ENCODE measurements at regions not wholly inside any gene's neighbourhood (a gene's known extent, or its start where the extent isn't known, plus 50 kb on each side); places are given as distances from the start of the nearest gene placed in this dataset.

DNA sequence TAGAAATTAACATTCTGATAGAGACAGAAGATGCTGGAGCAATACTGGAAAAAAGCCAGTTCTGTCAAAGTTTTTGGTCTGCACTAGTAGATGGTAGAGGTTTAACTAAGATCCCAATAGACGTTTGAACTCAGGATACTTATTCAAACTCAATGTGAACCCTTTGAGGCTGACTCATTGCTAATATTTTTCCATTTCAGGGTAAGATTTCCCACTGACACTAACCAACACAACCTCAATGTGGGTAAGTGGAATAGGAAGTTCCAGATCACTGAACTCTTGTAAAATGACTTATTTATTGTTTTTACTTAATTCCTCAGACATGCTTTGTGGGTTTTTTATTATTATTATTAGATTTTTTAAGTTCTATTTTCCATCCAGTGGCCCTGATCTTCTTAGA lies 1024.8 kb downstream of the EPHA3 start:
- Histone ChIP-seq H3K9ac (ENCODE audit: insufficient read depth in 1 of 2, low read length in 2 of 2) (no peak overlapping the region), H3K4me1 (ENCODE audit: control insufficient read depth in 5 of 5, insufficient read depth in 5 of 5, low read length in 5 of 5) (no peaks in the 10 kb centered on the region), H3K27ac (ENCODE audit: low read depth in 1 of 2, low read length in 1 of 2) (no peak overlapping the region), H3K36me3 (ENCODE audit: control insufficient read depth in 4 of 4, insufficient read depth in 4 of 4, low read length in 4 of 4) (no peaks in the 10 kb centered on the region), H3K4me3 (no peak overlapping the region), H3K27me3 (ENCODE audit: control insufficient read depth in 3 of 3, insufficient read depth in 3 of 3, low read length in 2 of 3) (no peaks in the 10 kb centered on the region), H3K9me3 (ENCODE audit: control insufficient read depth in 4 of 4, insufficient read depth in 3 of 4, low read length in 3 of 4) (no peaks in the 10 kb centered on the region)
- DNase-seq (no peak), ATAC-seq (ENCODE audit: insufficient read depth, low FRiP score) (no peak)
- 33 to 48% methylated on average over 1 of the region's 1 CpG for WGBS, 2 donors
- TF ChIP-seq, protein P1, sequence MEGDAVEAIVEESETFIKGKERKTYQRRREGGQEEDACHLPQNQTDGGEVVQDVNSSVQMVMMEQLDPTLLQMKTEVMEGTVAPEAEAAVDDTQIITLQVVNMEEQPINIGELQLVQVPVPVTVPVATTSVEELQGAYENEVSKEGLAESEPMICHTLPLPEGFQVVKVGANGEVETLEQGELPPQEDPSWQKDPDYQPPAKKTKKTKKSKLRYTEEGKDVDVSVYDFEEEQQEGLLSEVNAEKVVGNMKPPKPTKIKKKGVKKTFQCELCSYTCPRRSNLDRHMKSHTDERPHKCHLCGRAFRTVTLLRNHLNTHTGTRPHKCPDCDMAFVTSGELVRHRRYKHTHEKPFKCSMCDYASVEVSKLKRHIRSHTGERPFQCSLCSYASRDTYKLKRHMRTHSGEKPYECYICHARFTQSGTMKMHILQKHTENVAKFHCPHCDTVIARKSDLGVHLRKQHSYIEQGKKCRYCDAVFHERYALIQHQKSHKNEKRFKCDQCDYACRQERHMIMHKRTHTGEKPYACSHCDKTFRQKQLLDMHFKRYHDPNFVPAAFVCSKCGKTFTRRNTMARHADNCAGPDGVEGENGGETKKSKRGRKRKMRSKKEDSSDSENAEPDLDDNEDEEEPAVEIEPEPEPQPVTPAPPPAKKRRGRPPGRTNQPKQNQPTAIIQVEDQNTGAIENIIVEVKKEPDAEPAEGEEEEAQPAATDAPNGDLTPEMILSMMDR (IDR thresholded peaks at IDR 0.05; ENCODE audit: control extremely low read depth, extremely low read depth): no peak

GRCh38 chr3:90134090-90134489 lies 1026.7 kb downstream of the EPHA3 start:
- Histone ChIP-seq H3K27me3 (ENCODE audit: control insufficient read depth in 3 of 3, insufficient read depth in 3 of 3, low read length in 2 of 3) (no peaks in the 10 kb centered on the region), H3K4me1 (ENCODE audit: control insufficient read depth in 5 of 5, insufficient read depth in 5 of 5, low read length in 5 of 5) (no peaks in the 10 kb centered on the region), H3K4me3 (no peak overlapping the region), H3K9me3 (ENCODE audit: control insufficient read depth in 4 of 4, insufficient read depth in 3 of 4, low read length in 3 of 4) (no peaks in the 10 kb centered on the region), H3K27ac (ENCODE audit: low read depth in 1 of 2, low read length in 1 of 2) (no peak overlapping the region), H3K9ac (ENCODE audit: insufficient read depth in 1 of 2, low read length in 2 of 2) (no peak overlapping the region), H3K36me3 (ENCODE audit: control insufficient read depth in 4 of 4, insufficient read depth in 4 of 4, low read length in 4 of 4) (no peaks in the 10 kb centered on the region)
- TF ChIP-seq, protein P1 (IDR thresholded peaks at IDR 0.05; ENCODE audit: control extremely low read depth, extremely low read depth): no peak
- DNase-seq (no peak), ATAC-seq (ENCODE audit: insufficient read depth, low FRiP score) (no peak)

DNA sequence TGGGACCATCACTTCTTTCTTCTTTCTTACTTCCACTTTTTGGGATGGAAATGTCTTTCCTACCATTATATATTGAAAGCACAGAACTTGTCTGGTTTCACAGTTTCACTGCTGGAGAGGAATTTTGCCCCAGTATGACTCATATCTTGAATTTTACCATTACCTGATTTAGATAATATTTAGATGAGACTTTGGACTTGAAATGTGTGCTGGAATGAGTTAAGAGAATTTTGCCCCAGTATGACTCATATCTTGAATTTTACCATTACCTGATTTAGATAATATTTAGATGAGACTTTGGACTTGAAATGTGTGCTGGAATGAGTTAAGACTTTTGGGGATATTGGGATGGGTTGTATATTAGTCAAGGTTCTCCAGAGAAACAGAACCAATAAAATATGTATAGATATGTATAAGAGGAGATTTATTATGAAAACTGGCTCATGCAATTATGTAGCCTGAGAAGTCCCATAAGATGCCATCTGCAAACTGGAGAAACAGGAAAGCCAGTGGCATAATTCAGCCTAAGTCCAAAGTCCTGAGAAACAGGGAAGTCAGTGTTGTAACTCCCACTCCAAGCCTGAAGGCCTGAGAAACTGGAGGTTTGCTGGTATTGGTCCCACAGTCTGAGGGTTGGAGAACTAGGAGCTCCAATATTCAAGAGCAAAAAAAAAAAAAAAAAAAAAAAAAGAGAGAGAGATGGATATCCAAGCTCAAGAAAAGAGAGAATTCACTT lies 1029.2 kb downstream of the EPHA3 start:
- H3K36me3 ChIP-seq (ENCODE audit: control insufficient read depth in 4 of 4, insufficient read depth in 4 of 4, low read length in 4 of 4): no peaks in the 10 kb centered on the region
- H3K27ac ChIP-seq (ENCODE audit: low read depth in 1 of 2, low read length in 1 of 2): no peak overlapping the region
- ATAC-seq (ENCODE audit: insufficient read depth, low FRiP score) (no peak), DNase-seq (no peak)
- no peak overlapping the region for H3K9ac ChIP-seq (ENCODE audit: insufficient read depth in 1 of 2, low read length in 2 of 2)
- no peaks in the 10 kb centered on the region for H3K9me3 ChIP-seq (ENCODE audit: control insufficient read depth in 4 of 4, insufficient read depth in 3 of 4, low read length in 3 of 4)
- no peak overlapping the region for H3K4me3 ChIP-seq
- no peaks in the 10 kb centered on the region for H3K4me1 ChIP-seq (ENCODE audit: control insufficient read depth in 5 of 5, insufficient read depth in 5 of 5, low read length in 5 of 5)
- TF ChIP-seq, protein P1 (IDR thresholded peaks at IDR 0.05; ENCODE audit: control extremely low read depth, extremely low read depth): no peak
- no peaks in the 10 kb centered on the region for H3K27me3 ChIP-seq (ENCODE audit: control insufficient read depth in 3 of 3, insufficient read depth in 3 of 3, low read length in 2 of 3)
